SKM-1 (cell line): ENCODE measurements at regions not wholly inside any gene's neighbourhood (a gene's known extent, or its start where the extent isn't known, plus 50 kb on each side); places are given as distances from the start of the nearest gene placed in this dataset.

ENCODE experiments used
- DNase-seq: peaks from one replicate; lab custom pipeline; 2025; ENCODE audit not compliant: unreplicated experiment; lab: John Stamatoyannopoulos, UW

DNA sequence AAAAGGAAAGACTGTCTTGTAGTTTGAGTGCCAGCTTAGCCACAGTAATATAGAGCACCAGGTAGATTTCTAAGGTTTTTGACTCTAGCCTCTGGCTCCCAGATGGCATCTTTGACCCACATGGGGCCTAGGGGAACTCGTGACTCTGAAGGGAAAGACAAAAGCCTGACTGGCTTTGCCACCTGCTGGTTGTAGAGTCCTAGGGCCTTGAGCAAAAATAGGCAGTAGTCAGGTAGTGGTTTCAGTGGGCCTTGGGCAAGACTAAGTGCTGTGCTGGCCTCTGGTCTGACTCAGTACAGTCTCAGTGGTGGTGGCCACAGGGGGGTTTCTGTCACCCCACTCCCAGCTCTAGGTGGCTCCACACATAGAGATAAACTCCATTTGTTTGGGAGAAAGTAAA is 349.4 kb downstream of the FAM181B start:
- DNase-seq, result no peak

GRCh38 chr11:82373781-82374542 is 359.7 kb downstream of the FAM181B start:
- DNase-seq, result no peak

DNA sequence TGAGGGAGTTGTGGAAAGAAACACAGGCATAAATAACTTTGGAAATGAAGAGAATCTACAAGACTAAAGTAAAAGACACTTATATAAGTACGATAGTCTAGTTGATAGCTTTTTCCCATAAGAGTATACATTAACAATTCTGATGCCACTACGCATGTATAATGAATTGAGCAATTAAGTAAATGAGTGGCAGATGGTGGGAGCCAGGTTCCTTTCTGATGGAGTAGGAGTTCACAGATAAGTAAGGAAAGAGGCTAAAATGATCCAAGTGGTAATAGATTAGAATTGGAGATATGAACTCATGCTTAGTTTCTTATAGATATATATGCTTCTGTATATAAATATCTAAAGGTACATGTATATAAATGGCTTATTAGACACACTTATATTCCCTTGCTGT is 368.3 kb downstream of the FAM181B start:
- DNase-seq, result no peak

DNA sequence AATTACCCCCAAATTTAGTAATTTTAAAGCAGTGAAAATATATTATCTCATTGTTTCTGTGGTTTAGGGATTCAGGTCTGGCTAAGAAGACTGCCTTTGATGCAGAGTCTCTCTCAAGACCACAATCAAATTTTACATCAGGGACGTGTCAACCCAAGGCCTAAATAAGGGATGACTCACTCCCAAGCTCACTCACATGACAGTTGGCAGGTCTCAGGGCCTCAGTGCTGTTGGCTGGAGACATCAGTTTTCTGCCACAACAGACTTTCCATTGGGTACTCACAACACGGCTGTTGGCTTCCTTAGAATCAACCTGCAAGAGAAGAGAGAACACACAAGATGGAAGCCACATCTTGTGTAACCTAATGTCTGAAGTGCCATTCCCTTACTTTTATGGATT is 377.3 kb downstream of the FAM181B start:
- DNase-seq, result no peak

- no peak for DNase-seq
These were observed 378.3 kb downstream of the FAM181B start for GRCh38 chr11:82355313-82355823.

GRCh38 chr11:82326853-82327252 is 406.8 kb downstream of the FAM181B start:
- no peak for DNase-seq

- DNase-seq, result no peak
These were observed 412.5 kb downstream of the FAM181B start for GRCh38 chr11:82321206-82321605.

GRCh38 chr11:82315093-82315492 is 418.6 kb downstream of the FAM181B start:
- no peak for DNase-seq

DNA sequence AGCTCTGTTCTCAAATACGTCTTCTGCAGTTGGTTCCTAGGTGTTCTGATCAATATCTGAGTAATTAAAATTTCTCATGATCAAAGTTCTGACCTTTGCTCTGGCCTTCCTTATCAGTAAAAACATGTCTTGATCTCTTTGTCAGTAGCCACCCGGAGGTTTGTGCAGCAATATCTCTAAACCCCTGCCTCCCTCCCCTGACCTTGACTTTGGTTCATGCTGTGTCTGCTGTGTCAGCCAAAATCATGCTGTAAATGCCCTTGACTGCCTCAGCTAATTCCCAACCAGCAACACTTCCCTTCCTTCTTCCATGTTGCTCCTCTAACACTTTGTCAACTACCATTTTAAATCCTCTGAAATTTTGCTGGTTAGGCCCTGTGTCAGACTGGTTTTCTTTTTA is 424.7 kb downstream of the FAM181B start:
- DNase-seq, result no peak

DNA sequence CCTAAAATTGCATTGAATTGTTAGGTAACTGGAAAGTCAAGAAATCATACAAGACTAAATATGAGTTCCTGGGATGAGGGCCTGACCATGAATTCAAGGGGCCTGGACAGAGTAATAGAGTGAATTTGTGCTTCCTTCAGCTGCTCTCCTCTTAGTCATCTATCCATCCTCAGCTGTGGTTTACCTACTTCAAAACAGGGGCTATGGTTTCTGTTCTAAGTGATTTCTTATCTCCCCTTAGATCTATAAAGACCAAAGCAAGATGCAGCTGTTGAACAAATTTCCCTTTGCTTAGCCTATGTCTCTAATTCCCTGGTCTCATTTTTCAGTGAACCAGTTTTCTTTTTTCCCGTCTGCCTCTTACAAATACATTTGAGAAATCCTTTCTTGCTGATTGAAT is 428.5 kb downstream of the FAM181B start:
- DNase-seq, result no peak

DNA sequence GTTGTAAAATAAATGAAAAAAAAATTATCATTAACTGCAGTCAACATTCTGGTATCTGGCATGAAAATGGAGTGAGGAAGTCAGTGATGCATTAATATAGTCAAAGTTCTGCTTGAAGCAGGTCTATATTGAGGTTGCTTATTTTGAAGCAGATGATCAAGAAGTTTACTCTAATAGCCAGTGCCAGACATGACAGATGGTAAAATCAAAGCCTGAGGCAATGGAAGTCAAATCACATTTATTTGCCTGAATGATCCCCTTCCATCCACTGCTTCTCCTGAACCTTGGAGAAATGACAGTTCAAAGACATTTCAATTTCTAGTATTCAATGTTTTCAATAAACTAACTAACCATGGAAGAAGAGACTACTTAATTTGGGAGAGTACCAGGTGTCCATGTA is 430.0 kb downstream of the FAM181B start:
- DNase-seq, result no peak

- DNase-seq, result no peak
These were observed 445.2 kb downstream of the FAM181B start for GRCh38 chr11:82288471-82288870.

GRCh38 chr11:82270870-82271269 is 462.8 kb downstream of the FAM181B start:
- no peak for DNase-seq

- no peak for DNase-seq
These were observed 465.0 kb downstream of the FAM181B start for GRCh38 chr11:82268627-82269026.

DNA sequence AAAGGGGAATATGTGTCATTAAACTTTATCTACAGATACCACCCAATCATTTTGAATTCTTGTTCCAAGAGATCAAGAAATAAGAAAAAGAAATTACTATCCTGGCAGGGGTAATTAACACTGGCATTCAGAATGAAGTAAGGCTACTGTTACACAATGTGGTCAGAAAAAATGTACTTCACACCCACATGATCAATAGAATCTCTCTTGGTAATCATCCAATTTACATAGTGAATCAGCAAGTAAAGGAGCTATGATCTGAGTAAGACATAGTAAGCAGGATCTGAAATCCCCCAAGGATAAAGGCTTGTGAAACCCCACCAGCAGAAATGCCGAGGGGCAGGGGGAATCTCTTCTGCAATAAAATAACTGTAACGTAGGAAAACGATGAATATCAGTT is 466.5 kb downstream of the FAM181B start:
- no peak for DNase-seq

- DNase-seq, result no peak
These were observed 472.3 kb downstream of the FAM181B start for GRCh38 chr11:82261367-82261766.

GRCh38 chr11:82250047-82250446 is 483.6 kb downstream of the FAM181B start:
- no peak for DNase-seq

- DNase-seq, result no peak
These were observed 486.7 kb downstream of the FAM181B start for GRCh38 chr11:82246926-82247325.

GRCh38 chr11:82239498-82239897 is 494.2 kb downstream of the FAM181B start:
- DNase-seq, result no peak

DNA sequence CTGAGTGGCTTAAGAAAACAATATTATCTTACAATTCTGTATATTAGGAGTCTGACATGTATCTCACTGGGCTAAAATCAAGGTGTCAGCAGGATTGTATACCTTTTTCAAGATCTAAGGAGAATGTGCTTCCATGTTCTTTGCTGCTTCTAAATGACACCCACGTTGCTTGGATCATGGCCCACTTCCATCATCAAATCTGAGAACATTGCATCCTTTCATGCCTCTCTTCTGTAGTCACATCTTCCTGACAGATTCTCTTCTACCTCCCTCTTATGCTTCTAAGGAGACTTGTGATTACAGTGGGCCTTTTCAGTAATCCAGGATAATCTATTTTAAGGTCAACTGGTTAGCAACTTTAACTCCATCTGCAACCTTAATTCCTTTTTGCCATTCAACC is 499.4 kb downstream of the FAM181B start:
- DNase-seq, result no peak

GRCh38 chr11:82233201-82233600 is 500.5 kb downstream of the FAM181B start:
- DNase-seq, result no peak

DNA sequence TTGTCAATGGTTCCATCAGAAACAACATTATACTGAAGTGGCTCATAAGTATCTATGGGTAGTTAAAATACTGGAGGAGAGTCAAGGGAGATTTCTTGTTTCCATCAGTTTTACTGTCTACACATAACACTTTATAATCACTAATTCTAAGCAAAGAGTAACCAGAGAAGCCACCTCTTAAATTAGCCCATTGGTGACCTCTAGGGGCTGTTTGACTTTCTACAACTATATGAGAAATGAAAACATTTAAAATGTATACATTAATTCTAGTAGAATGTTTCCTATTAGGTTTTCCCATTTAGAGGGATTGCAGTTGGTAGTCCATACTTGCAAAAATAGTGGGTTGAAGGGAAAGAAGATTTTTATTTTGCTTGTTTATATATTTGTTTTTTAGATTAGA is 504.3 kb downstream of the FAM181B start:
- DNase-seq, result no peak

GRCh38 chr11:82225930-82226329 is 507.7 kb downstream of the FAM181B start:
- no peak for DNase-seq
